Endothelial cell (in vitro differentiated cells): ENCODE measurements at regions not wholly inside any gene's neighbourhood (a gene's known extent, or its start where the extent isn't known, plus 50 kb on each side); places are given as distances from the start of the nearest gene placed in this dataset.

Source experiments
- DNase-seq: peaks from one replicate; pipeline ENCODE4 v3.0.0; 2021; ENCODE audit warnings: low spot score
- H3K27ac Mint-ChIP-seq: one replicate; pipeline ENCODE4 v1.8.0; 2021; ENCODE audit warnings: mixed read lengths, inconsistent platforms; ENCODE audit not compliant: unreplicated experiment
- H3K27me3 Mint-ChIP-seq: one replicate; pipeline ENCODE4 v1.8.0; 2021; ENCODE audit warnings: mild to moderate bottlenecking, moderate library complexity, mixed read lengths, inconsistent platforms; ENCODE audit not compliant: unreplicated experiment
- H3K36me3 Mint-ChIP-seq: one replicate; pipeline ENCODE4 v1.8.0; 2021; ENCODE audit warnings: mild to moderate bottlenecking, low read depth, mixed read lengths, inconsistent platforms; ENCODE audit not compliant: unreplicated experiment
- H3K4me1 Mint-ChIP-seq: one replicate; pipeline ENCODE4 v1.8.0; 2021; ENCODE audit warnings: mild to moderate bottlenecking, mixed read lengths, inconsistent platforms; ENCODE audit not compliant: unreplicated experiment
- H3K4me3 Mint-ChIP-seq: one replicate; pipeline ENCODE4 v1.8.0; 2021; ENCODE audit warnings: mild to moderate bottlenecking, mixed read lengths, inconsistent platforms; ENCODE audit not compliant: unreplicated experiment
- H3K9me3 Mint-ChIP-seq: one replicate; pipeline ENCODE4 v1.8.0; 2021; ENCODE audit warnings: mixed read lengths, inconsistent platforms; ENCODE audit not compliant: unreplicated experiment
- TF ChIP-seq, protein P1 (sequence below): fragments of 200-600 bp; sonication (generic); IDR thresholded peaks from one replicate; pipeline ENCODE4 v1.5.0; 2021; ENCODE audit warnings: antibody characterized with exemption; ENCODE audit not compliant: unreplicated experiment

DNA sequence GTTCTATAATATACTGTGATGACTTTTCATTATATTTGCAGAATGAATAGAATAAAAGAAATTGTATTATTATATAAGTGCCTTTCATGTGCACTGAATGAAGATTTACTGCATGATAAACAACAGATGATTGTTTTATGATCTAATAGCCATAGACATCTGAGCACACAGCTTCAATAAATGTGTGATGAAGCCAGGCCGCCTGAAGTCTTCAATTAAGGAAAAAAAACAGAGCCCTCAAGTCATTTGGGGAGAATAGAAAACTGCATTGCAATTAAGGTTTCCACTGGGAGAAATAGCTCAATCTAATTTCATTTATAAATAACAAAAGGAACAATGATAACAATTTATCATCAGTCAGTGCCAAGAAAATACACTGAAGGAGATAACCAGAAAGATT is 955.2 kb downstream of the FSTL5 start:
- H3K9me3 Mint-ChIP-seq, result no peaks in the 10 kb centered on the region
- H3K27ac Mint-ChIP-seq, result no peak overlapping the region
- H3K27me3 Mint-ChIP-seq, result no peaks in the 10 kb centered on the region
- TF ChIP-seq, protein P1, sequence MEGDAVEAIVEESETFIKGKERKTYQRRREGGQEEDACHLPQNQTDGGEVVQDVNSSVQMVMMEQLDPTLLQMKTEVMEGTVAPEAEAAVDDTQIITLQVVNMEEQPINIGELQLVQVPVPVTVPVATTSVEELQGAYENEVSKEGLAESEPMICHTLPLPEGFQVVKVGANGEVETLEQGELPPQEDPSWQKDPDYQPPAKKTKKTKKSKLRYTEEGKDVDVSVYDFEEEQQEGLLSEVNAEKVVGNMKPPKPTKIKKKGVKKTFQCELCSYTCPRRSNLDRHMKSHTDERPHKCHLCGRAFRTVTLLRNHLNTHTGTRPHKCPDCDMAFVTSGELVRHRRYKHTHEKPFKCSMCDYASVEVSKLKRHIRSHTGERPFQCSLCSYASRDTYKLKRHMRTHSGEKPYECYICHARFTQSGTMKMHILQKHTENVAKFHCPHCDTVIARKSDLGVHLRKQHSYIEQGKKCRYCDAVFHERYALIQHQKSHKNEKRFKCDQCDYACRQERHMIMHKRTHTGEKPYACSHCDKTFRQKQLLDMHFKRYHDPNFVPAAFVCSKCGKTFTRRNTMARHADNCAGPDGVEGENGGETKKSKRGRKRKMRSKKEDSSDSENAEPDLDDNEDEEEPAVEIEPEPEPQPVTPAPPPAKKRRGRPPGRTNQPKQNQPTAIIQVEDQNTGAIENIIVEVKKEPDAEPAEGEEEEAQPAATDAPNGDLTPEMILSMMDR, result no peak
- no peaks in the 10 kb centered on the region for H3K36me3 Mint-ChIP-seq
- no peaks in the 10 kb centered on the region for H3K4me1 Mint-ChIP-seq
- no peak overlapping the region for H3K4me3 Mint-ChIP-seq
- DNase-seq, result no peak

DNA sequence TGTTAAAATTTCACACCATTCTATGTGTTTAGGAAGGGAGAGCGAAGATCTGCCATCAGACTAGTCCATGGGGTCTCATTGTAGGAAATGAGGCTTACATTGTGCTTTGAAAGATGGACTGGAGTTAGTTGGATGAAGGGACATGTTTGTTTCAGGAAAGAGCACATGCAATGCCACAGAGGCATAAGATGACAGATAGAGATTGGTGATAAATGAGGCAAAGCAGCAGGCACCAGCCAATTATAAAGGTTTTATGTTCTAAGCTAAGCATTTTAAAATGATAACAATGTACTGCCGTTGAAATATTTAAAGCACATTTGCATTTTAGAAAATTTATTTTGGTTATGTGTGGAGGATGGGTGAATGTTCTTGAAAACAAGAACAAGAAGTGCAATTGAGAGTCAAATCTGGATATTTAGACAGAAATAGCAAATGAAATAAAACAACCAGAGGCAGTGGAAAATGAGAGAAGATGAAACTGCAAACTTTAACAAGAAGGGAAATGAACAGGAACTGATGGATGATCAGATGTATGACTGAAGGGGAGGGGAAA is 957.2 kb downstream of the FSTL5 start:
- no peak overlapping the region for H3K4me3 Mint-ChIP-seq
- no peak for DNase-seq
- no peak overlapping the region for H3K27ac Mint-ChIP-seq
- TF ChIP-seq, protein P1, result no peak
- no peaks in the 10 kb centered on the region for H3K36me3 Mint-ChIP-seq
- H3K4me1 Mint-ChIP-seq, result no peaks in the 10 kb centered on the region
- no peaks in the 10 kb centered on the region for H3K27me3 Mint-ChIP-seq
- H3K9me3 Mint-ChIP-seq, result no peaks in the 10 kb centered on the region

DNA sequence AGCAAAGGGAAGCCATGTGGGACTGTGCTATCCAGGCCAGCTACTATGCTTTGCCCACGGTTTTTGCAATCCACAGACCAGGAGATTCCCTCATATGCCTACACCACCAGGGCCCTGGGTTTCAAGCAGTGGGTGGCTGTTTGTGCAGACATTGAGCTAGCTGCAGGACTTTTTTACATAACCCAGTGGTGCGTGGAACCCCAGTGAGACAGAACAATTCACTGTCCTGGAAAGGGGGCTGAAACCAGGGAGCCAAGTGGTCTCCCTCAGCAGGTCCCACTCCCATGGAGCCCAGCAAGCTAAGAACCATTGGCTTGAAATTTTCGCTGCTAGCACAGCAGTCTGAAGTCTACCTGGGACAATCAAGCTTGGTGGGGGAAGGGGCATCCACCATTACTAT is 959.9 kb downstream of the FSTL5 start:
- H3K4me3 Mint-ChIP-seq, result no peak overlapping the region
- H3K27ac Mint-ChIP-seq, result no peak overlapping the region
- H3K4me1 Mint-ChIP-seq, result no peaks in the 10 kb centered on the region
- no peaks in the 10 kb centered on the region for H3K36me3 Mint-ChIP-seq
- TF ChIP-seq, protein P1, result no peak
- DNase-seq, result no peak
- no peaks in the 10 kb centered on the region for H3K27me3 Mint-ChIP-seq
- no peaks in the 10 kb centered on the region for H3K9me3 Mint-ChIP-seq

DNA sequence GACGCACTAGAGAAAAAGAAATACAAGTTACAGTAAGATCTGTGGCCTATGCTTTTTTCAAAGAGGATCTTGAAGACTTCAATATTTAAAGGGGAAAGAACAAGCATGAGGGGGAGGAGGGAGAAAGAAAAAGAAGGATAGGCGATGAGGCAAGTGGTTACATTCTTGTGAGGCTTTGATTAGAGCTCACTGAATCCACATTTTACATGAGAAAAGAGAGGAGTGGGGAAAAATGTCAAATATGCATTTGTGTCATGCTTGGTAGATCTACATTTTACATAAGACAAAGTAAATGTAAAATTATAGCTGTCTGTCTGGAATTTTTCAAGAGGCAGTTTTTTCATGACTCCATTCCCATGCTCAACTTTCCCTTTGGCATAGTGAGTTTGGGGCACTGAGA is 965.9 kb downstream of the FSTL5 start:
- Mint-ChIP-seq H3K27ac (no peak overlapping the region), H3K9me3 (peaks cover 4% of the 10 kb centered on the region), H3K27me3 (no peaks in the 10 kb centered on the region), H3K4me3 (no peak overlapping the region), H3K36me3 (no peaks in the 10 kb centered on the region), H3K4me1 (no peaks in the 10 kb centered on the region)
- TF ChIP-seq, protein P1, result no peak
- DNase-seq, result no peak

DNA sequence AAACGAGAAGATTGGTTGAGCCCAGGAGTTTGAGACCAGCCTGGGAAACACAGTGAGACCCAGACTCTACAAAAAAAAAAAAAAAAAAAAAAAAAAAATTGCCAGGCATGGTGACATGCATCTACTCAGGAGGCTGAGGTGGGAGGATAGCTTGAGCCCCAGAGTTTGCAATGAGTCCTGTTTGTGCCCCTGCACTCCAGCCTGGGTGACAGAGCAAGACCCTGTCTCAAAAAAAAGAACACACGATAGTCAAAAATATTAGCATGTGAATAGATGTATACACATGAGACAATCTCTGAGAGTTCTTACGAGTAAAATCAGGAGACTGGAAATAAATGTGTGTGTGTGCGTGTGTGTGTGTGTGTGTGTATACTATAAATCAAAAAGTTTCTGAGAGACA is 966.3 kb downstream of the FSTL5 start:
- H3K9me3 Mint-ChIP-seq, result peaks cover 4% of the 10 kb centered on the region

More for the DNA sequence above, 966.3 kb downstream of the FSTL5 start:
- Mint-ChIP-seq H3K27ac (no peak overlapping the region), H3K36me3 (no peaks in the 10 kb centered on the region), H3K4me3 (no peak overlapping the region), H3K27me3 (no peaks in the 10 kb centered on the region), H3K4me1 (no peaks in the 10 kb centered on the region)
- TF ChIP-seq, protein P1, result no peak
- DNase-seq, result no peak
